Activated T-helper 1 cell treated with anti-CD3 and anti-CD28 coated beads, Interleukin-2, amount 50 U/mL, for 16 hours (primary cell): ENCODE measurements at regions not wholly inside any gene's neighbourhood (a gene's known extent, or its start where the extent isn't known, plus 50 kb on each side); places are given as distances from the start of the nearest gene placed in this dataset.
"Not testable (repeated sequence)": the region's sequence is repeated elsewhere in the genome, so short reads cannot be mapped to it uniquely, and the experiment has no call there.

Experiments used
- DNase-seq, 2 donors: peaks; one replicate each; pipeline ENCODE4 v3.0.0-alpha.2; 2020; ENCODE audit warnings: low read depth in 1 of 2, low spot score in 1 of 2

GRCh38 chr7:142477801-142478200, 219.9 kb upstream of the PRSS58 start:
- DNase-seq: not testable (repeated sequence)

- no peak for DNase-seq
Observed at GRCh38 chr7:142477079-142477651, 219.3 kb upstream of the PRSS58 start.

GRCh38 chr7:142476077-142476476, 218.2 kb upstream of the PRSS58 start:
- DNase-seq: no peak

GRCh38 chr7:142471820-142472219, 214.0 kb upstream of the PRSS58 start:
- no peak for DNase-seq

GRCh38 chr7:142470544-142470830, 212.6 kb upstream of the PRSS58 start:
- no peak for DNase-seq

GRCh38 chr7:142469696-142470543, 212.1 kb upstream of the PRSS58 start:
- no peak for DNase-seq

GRCh38 chr7:142468871-142469665, 211.2 kb upstream of the PRSS58 start:
- DNase-seq: no peak

- DNase-seq: not testable (repeated sequence)
Observed at GRCh38 chr7:142467056-142467655, 209.3 kb upstream of the PRSS58 start.

GRCh38 chr7:142463401-142463850, 205.6 kb upstream of the PRSS58 start:
- DNase-seq: no peak

GRCh38 chr7:142461437-142461836, 203.6 kb upstream of the PRSS58 start:
- no peak for DNase-seq

GRCh38 chr7:142460402-142461117, 202.7 kb upstream of the PRSS58 start:
- DNase-seq: no peak

- DNase-seq: no peak
Observed at GRCh38 chr7:142459551-142459963, 201.7 kb upstream of the PRSS58 start.

GRCh38 chr7:142457146-142457703, 199.4 kb upstream of the PRSS58 start:
- no peak for DNase-seq

- no peak for DNase-seq
Observed at GRCh38 chr7:142455392-142455791, 197.5 kb upstream of the PRSS58 start.

GRCh38 chr7:142454862-142455261, 197.0 kb upstream of the PRSS58 start:
- no peak for DNase-seq

GRCh38 chr7:142452791-142453190, 194.9 kb upstream of the PRSS58 start:
- DNase-seq: no peak

- no peak for DNase-seq
Observed at GRCh38 chr7:142451817-142452216, 194.0 kb upstream of the PRSS58 start.

GRCh38 chr7:142451296-142451695, 193.4 kb upstream of the PRSS58 start:
- DNase-seq: no peak

GRCh38 chr7:142450695-142451094, 192.8 kb upstream of the PRSS58 start:
- no peak for DNase-seq

- DNase-seq: no peak
Observed at GRCh38 chr7:142450206-142450605, 192.3 kb upstream of the PRSS58 start.

- DNase-seq: not testable (repeated sequence)
Observed at GRCh38 chr7:142448857-142449256, 191.0 kb upstream of the PRSS58 start.
